ENCODE measurements at regions not wholly inside any gene's neighbourhood (a gene's known extent, or its start where the extent isn't known, plus 50 kb on each side); places are given as distances from the start of the nearest gene placed in this dataset.

DNA sequence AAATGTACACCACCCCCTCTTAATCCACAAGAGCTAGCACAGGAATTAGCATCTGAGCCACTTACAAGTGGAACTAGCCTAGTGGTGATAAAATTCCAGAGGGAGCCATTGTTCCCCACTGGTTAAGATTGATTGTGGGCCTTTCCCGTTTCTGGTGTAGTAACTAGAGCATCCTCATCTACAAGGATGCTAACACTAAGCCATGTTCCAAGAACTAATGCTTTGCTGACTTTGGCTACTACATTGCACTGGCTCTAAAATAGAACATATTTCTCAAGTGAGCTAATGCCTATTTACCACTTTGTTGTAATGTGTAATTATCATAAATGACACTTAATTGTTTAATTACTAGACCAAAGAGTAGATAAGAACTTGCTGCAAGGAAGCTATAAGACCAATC, 143.7 kb downstream of the FZD1 start:
- TF ChIP-seq, protein P1, sequence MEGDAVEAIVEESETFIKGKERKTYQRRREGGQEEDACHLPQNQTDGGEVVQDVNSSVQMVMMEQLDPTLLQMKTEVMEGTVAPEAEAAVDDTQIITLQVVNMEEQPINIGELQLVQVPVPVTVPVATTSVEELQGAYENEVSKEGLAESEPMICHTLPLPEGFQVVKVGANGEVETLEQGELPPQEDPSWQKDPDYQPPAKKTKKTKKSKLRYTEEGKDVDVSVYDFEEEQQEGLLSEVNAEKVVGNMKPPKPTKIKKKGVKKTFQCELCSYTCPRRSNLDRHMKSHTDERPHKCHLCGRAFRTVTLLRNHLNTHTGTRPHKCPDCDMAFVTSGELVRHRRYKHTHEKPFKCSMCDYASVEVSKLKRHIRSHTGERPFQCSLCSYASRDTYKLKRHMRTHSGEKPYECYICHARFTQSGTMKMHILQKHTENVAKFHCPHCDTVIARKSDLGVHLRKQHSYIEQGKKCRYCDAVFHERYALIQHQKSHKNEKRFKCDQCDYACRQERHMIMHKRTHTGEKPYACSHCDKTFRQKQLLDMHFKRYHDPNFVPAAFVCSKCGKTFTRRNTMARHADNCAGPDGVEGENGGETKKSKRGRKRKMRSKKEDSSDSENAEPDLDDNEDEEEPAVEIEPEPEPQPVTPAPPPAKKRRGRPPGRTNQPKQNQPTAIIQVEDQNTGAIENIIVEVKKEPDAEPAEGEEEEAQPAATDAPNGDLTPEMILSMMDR (IDR thresholded peaks at IDR 0.05), result no peak
- no peak for TF ChIP-seq POLR2A (IDR thresholded peaks at IDR 0.05)
